ENCODE measurements at regions not wholly inside any gene's neighbourhood (a gene's known extent, or its start where the extent isn't known, plus 50 kb on each side); places are given as distances from the start of the nearest gene placed in this dataset.

DNA sequence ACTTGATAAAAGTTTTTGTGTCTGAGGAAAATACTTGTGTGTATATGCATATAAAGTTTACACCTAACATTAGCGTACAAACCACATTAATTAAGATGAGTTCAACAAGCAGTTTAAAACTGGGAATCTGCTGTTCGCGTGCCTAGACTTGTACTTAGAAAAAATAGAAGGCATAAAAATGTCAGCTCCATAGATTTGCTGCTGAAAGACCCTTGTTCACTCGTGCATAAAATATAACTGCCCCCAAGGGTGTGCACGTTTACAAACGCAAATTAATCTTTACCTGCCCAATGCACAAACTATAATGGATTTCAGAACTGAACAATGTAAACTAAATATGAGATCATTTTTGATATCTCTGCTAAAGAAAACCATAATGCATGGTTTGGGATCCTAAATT lies 392.3 kb upstream of the ADGRL2 start:
- TF ChIP-seq, protein P1, sequence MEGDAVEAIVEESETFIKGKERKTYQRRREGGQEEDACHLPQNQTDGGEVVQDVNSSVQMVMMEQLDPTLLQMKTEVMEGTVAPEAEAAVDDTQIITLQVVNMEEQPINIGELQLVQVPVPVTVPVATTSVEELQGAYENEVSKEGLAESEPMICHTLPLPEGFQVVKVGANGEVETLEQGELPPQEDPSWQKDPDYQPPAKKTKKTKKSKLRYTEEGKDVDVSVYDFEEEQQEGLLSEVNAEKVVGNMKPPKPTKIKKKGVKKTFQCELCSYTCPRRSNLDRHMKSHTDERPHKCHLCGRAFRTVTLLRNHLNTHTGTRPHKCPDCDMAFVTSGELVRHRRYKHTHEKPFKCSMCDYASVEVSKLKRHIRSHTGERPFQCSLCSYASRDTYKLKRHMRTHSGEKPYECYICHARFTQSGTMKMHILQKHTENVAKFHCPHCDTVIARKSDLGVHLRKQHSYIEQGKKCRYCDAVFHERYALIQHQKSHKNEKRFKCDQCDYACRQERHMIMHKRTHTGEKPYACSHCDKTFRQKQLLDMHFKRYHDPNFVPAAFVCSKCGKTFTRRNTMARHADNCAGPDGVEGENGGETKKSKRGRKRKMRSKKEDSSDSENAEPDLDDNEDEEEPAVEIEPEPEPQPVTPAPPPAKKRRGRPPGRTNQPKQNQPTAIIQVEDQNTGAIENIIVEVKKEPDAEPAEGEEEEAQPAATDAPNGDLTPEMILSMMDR (conservative IDR thresholded peaks at IDR 0.05; ENCODE audit: low read depth, low read length) = no peak
- TF ChIP-seq EZH2 (IDR thresholded peaks at IDR 0.05; ENCODE audit: borderline replicate concordance, low read depth, low read length, poor library complexity, severe bottlenecking) = no peak

All from A673 (cell line).